GM18951 (cell line): ENCODE measurements at regions not wholly inside any gene's neighbourhood (a gene's known extent, or its start where the extent isn't known, plus 50 kb on each side); places are given as distances from the start of the nearest gene placed in this dataset.

Experiments
- POLR2A ChIP-seq: IDR thresholded peaks from 4 replicates; pipeline ENCODE4 v1.6.1; 2011; ENCODE audit warnings: mild to moderate bottlenecking; ENCODE audit not compliant: insufficient read length, insufficient read depth; ENCODE audit errors: extremely low read depth
- in situ Hi-C: fragments of 300-500 bp; cut with MboI; formaldehyde crosslinking; loops from one replicate; pipeline ENCODE4 v1.12.0; 2022; ENCODE audit warnings: low sequenced_read_pairs, mixed read lengths, inconsistent platforms; ENCODE audit not compliant: unreplicated experiment

- TF ChIP-seq POLR2A = no peak
- in situ Hi-C loops = no loop called here
Measured at GRCh38 chr2:103264058-103264768, 502.4 kb downstream of the TMEM182 start.

- no peak for TF ChIP-seq POLR2A
- in situ Hi-C loops = no loop called here
Measured at GRCh38 chr2:103265521-103265920, 503.7 kb downstream of the TMEM182 start.

GRCh38 chr2:103268841-103269498 is 507.1 kb downstream of the TMEM182 start:
- in situ Hi-C loops = no loop called here
- TF ChIP-seq POLR2A = no peak

- in situ Hi-C loops = no loop called here
- no peak for TF ChIP-seq POLR2A
Measured at GRCh38 chr2:103276869-103277268, 515.0 kb downstream of the TMEM182 start.

- in situ Hi-C loops = no loop called here
- TF ChIP-seq POLR2A = no peak
Measured at GRCh38 chr2:103284750-103285149, 522.9 kb downstream of the TMEM182 start.

DNA sequence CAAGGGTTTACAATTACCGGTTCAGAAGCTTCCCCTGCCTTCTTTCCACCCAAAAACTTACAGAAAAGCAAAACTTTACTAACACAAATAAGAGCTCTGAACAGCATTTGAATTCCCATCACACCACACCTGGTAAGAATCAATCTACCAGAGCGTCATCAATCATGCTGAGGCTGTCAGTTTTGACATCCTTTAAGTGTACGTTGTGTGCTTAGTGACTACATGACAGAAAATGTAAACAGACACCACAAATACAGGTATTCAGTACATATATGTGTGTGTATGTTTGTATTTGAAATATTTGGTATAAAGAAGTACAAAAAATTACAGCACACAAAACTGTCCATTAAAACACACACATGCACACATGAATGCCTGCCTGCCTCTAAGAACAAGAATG is 523.5 kb downstream of the TMEM182 start:
- TF ChIP-seq POLR2A = no peak
- in situ Hi-C loops = no loop called here

DNA sequence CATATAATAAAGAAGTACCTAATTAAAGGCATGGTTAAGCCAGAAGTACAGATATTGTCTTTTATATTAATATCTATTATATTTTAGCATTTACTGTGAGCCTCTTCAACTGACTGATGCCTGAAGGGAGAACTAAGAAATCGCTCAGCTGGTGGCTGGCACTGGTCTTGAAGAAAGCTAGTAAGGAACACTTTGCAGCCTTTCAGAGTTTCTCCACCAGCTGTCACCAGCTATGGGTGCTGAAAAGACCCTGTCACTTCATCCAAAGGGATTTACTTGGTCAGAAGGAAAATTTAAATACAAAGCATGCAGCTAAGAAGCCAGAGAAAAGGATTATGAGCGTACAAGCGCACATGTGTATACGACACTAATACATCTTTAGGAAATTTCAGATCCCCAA is 525.9 kb downstream of the TMEM182 start:
- no peak for TF ChIP-seq POLR2A
- in situ Hi-C loops = no loop called here

GRCh38 chr2:103288696-103289095 is 526.9 kb downstream of the TMEM182 start:
- TF ChIP-seq POLR2A = no peak
- in situ Hi-C loops = no loop called here

GRCh38 chr2:103289105-103289725 is 527.4 kb downstream of the TMEM182 start:
- TF ChIP-seq POLR2A = no peak
- in situ Hi-C loops = no loop called here

- no peak for TF ChIP-seq POLR2A
Measured at GRCh38 chr2:103292573-103292972, 530.7 kb downstream of the TMEM182 start.

DNA sequence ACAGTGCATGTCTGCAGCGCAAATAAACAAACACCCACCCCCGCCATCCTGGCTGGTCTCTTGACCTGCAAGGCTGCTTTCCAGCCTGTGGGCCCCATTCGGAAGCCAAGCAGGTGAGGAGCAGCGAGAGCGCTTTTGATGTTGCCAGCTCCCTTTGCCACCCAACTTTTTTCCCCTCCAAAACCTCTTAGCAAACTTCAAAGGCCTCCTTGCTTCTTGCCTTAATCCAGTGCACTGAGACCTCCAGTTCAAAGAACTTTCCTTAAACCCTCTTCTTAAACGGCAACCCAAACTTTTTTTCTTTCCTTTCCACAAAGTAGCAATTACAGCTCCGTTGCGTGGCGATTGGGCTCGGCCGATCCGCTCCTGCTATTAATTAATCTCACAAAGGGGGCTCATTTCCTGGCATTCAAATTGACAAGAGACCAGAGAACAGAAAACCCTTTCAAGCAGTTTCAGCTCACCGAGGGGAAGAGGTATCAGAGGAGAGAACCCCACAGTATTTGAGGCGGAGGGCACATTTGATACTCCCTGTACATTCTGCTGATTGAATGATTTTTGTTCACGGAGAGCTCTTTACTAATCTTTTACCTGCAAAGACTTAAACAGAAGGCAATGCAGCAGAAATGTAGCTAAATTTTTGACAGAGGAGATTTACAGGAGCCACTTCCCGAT is 531.4 kb downstream of the TMEM182 start:
- in situ Hi-C loops = no loop called here
- TF ChIP-seq POLR2A = no peak

More at GRCh38 chr2:103292573-103292972, 530.7 kb downstream of the TMEM182 start:
- in situ Hi-C loops = no loop called here

DNA sequence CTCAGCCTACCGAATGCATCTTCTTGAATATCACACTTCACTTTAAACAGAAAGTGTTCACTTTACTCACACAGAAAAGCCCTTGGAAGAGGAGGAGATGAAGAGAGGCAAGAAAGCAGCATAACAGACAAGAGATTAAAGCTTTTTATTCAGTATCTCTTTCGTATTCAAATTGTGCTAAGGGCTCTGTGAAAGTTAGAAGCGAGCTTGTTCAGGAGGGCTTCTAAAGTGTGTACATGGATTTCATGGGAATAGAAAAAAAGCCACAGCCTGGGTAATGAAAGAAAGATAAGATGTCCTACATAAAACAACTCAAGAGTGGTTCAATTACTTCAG is 531.9 kb downstream of the TMEM182 start:
- in situ Hi-C loops = no loop called here
- TF ChIP-seq POLR2A = no peak

GRCh38 chr2:103294420-103294819 is 532.6 kb downstream of the TMEM182 start:
- in situ Hi-C loops = no loop called here
- no peak for TF ChIP-seq POLR2A
